ENCODE measurements at regions not wholly inside any gene's neighbourhood (a gene's known extent, or its start where the extent isn't known, plus 50 kb on each side); places are given as distances from the start of the nearest gene placed in this dataset.

GRCh38 chr15:96574782-96575181 lies 244.3 kb downstream of the NR2F2 start:
- Histone ChIP-seq H4K91ac (ENCODE audit: low read depth, low read length, poor library complexity) (no peak overlapping the region), H2BK120ac (ENCODE audit: low read depth, low read length) (no peak overlapping the region), H2BK12ac (ENCODE audit: low read length) (no peak overlapping the region), H3K27me3 (ENCODE audit: control insufficient read depth in 3 of 3, insufficient read depth in 3 of 3, low read depth in 1 of 3, low read length in 3 of 3) (no peaks in the 10 kb centered on the region), H4K8ac (ENCODE audit: low read depth, low read length) (no peak overlapping the region), H3K4me3 (ENCODE audit: low read length in 2 of 2) (no peak overlapping the region), H2BK5ac (ENCODE audit: low read length) (no peak overlapping the region), H3K4me2 (ENCODE audit: insufficient read depth, low read length, poor library complexity, severe bottlenecking) (no peak overlapping the region), H3K4me1 (ENCODE audit: control insufficient read depth in 2 of 2, insufficient read depth in 1 of 2, low read depth in 1 of 2, low read length in 2 of 2) (peaks cover 0 to 2% of the 10 kb centered on the region in 2 donors), H2AFZ (ENCODE audit: low read length) (no peak overlapping the region), H2BK15ac (ENCODE audit: low read length) (no peak overlapping the region), H2AK5ac (ENCODE audit: low read depth, low read length) (no peak overlapping the region), H3K4ac (ENCODE audit: low read length) (peak overlapping the region; percentile 94), H3K27ac (replicated peaks; ENCODE audit: low read length) (no peak overlapping the region), H3K23ac (ENCODE audit: low read depth, low read length, poor library complexity) (no peak overlapping the region), H3K18ac (ENCODE audit: low read length) (peak overlapping the region; percentile 44), H3K14ac (ENCODE audit: low read length) (no peak overlapping the region), H3K9me3 (replicated peaks in 1 of 2; ENCODE audit: control insufficient read depth in 2 of 2, insufficient read depth in 1 of 2, low read depth in 1 of 2, low read length in 2 of 2) (peaks cover 0 to 3% of the 10 kb centered on the region in 2 donors), H3K36me3 (replicated peaks in 1 of 2; ENCODE audit: control insufficient read depth in 2 of 2, insufficient read depth in 2 of 2, low read length in 2 of 2) (no peaks in the 10 kb centered on the region), H3K79me1 (ENCODE audit: low read depth, low read length) (no peaks in the 10 kb centered on the region), H3K9ac (ENCODE audit: low read depth, low read length, poor library complexity) (no peak overlapping the region)
- WGBS, 2 donors (ENCODE audit: extremely low coverage in 2 of 2, insufficient read length in 2 of 2, insufficient replicate concordance in 1 of 2) = no CpG with 5 or more reads among the region's 10 CpGs
- no peak for DNase-seq (ENCODE audit: low spot score)

- H2AK5ac ChIP-seq (ENCODE audit: low read depth, low read length) = no peak overlapping the region
- no peak overlapping the region for H2BK12ac ChIP-seq (ENCODE audit: low read length)
- no peak overlapping the region for H3K4me3 ChIP-seq (ENCODE audit: low read length in 2 of 2)
- no peak overlapping the region for H3K18ac ChIP-seq (ENCODE audit: low read length)
- no peak overlapping the region for H2BK120ac ChIP-seq (ENCODE audit: low read depth, low read length)
- DNase-seq (ENCODE audit: low spot score) = no peak
- no peak overlapping the region for H3K9ac ChIP-seq (ENCODE audit: low read depth, low read length, poor library complexity)
- no peaks in the 10 kb centered on the region for H3K36me3 ChIP-seq (replicated peaks in 1 of 2; ENCODE audit: control insufficient read depth in 2 of 2, insufficient read depth in 2 of 2, low read length in 2 of 2)
- H3K4ac ChIP-seq (ENCODE audit: low read length) = no peak overlapping the region
- H3K27ac ChIP-seq (replicated peaks; ENCODE audit: low read length) = no peak overlapping the region
- H3K27me3 ChIP-seq (ENCODE audit: control insufficient read depth in 3 of 3, insufficient read depth in 3 of 3, low read depth in 1 of 3, low read length in 3 of 3) = no peaks in the 10 kb centered on the region
- no peak overlapping the region for H3K14ac ChIP-seq (ENCODE audit: low read length)
- H2AFZ ChIP-seq (ENCODE audit: low read length) = no peak overlapping the region
- H4K8ac ChIP-seq (ENCODE audit: low read depth, low read length) = no peak overlapping the region
- peaks cover 0 to 2% of the 10 kb centered on the region in 2 donors for H3K4me1 ChIP-seq (ENCODE audit: control insufficient read depth in 2 of 2, insufficient read depth in 1 of 2, low read depth in 1 of 2, low read length in 2 of 2)
- no peaks in the 10 kb centered on the region for H3K79me1 ChIP-seq (ENCODE audit: low read depth, low read length)
- no peak overlapping the region for H2BK15ac ChIP-seq (ENCODE audit: low read length)
- H3K9me3 ChIP-seq (replicated peaks in 1 of 2; ENCODE audit: control insufficient read depth in 2 of 2, insufficient read depth in 1 of 2, low read depth in 1 of 2, low read length in 2 of 2) = peaks cover 0 to 3% of the 10 kb centered on the region in 2 donors
- WGBS, 2 donors (ENCODE audit: extremely low coverage in 2 of 2, insufficient read length in 2 of 2, insufficient replicate concordance in 1 of 2) = no CpG with 5 or more reads among the region's 6 CpGs
- H4K91ac ChIP-seq (ENCODE audit: low read depth, low read length, poor library complexity) = no peak overlapping the region
- no peak overlapping the region for H2BK5ac ChIP-seq (ENCODE audit: low read length)
- H3K23ac ChIP-seq (ENCODE audit: low read depth, low read length, poor library complexity) = no peak overlapping the region
- H3K4me2 ChIP-seq (ENCODE audit: insufficient read depth, low read length, poor library complexity, severe bottlenecking) = no peak overlapping the region
These were observed 246.1 kb downstream of the NR2F2 start for GRCh38 chr15:96576596-96576995.

GRCh38 chr15:96578393-96578792 lies 247.9 kb downstream of the NR2F2 start:
- Histone ChIP-seq H3K4ac (ENCODE audit: low read length) (no peak overlapping the region), H2BK120ac (ENCODE audit: low read depth, low read length) (no peak overlapping the region), H3K9me3 (replicated peaks in 1 of 2; ENCODE audit: control insufficient read depth in 2 of 2, insufficient read depth in 1 of 2, low read depth in 1 of 2, low read length in 2 of 2) (no peaks in the 10 kb centered on the region), H3K27me3 (ENCODE audit: control insufficient read depth in 3 of 3, insufficient read depth in 3 of 3, low read depth in 1 of 3, low read length in 3 of 3) (no peaks in the 10 kb centered on the region), H3K36me3 (replicated peaks in 1 of 2; ENCODE audit: control insufficient read depth in 2 of 2, insufficient read depth in 2 of 2, low read length in 2 of 2) (no peaks in the 10 kb centered on the region), H3K23ac (ENCODE audit: low read depth, low read length, poor library complexity) (no peak overlapping the region), H3K79me1 (ENCODE audit: low read depth, low read length) (no peaks in the 10 kb centered on the region), H3K18ac (ENCODE audit: low read length) (no peak overlapping the region), H4K91ac (ENCODE audit: low read depth, low read length, poor library complexity) (no peak overlapping the region), H3K4me3 (ENCODE audit: low read length in 2 of 2) (no peak overlapping the region), H2AK5ac (ENCODE audit: low read depth, low read length) (no peak overlapping the region), H2BK15ac (ENCODE audit: low read length) (no peak overlapping the region), H3K14ac (ENCODE audit: low read length) (no peak overlapping the region), H3K4me2 (ENCODE audit: insufficient read depth, low read length, poor library complexity, severe bottlenecking) (no peak overlapping the region), H3K9ac (ENCODE audit: low read depth, low read length, poor library complexity) (no peak overlapping the region), H4K8ac (ENCODE audit: low read depth, low read length) (no peak overlapping the region), H2AFZ (ENCODE audit: low read length) (no peak overlapping the region), H2BK5ac (ENCODE audit: low read length) (no peak overlapping the region), H2BK12ac (ENCODE audit: low read length) (no peak overlapping the region), H3K27ac (replicated peaks; ENCODE audit: low read length) (no peak overlapping the region), H3K4me1 (ENCODE audit: control insufficient read depth in 2 of 2, insufficient read depth in 1 of 2, low read depth in 1 of 2, low read length in 2 of 2) (peaks cover 0 to 2% of the 10 kb centered on the region in 2 donors)
- WGBS, 2 donors (ENCODE audit: extremely low coverage in 2 of 2, insufficient read length in 2 of 2, insufficient replicate concordance in 1 of 2) = no CpG with 5 or more reads among the region's 5 CpGs
- DNase-seq (ENCODE audit: low spot score) = no peak

GRCh38 chr15:96581371-96581770 lies 250.9 kb downstream of the NR2F2 start:
- no peaks in the 10 kb centered on the region for H3K27me3 ChIP-seq (ENCODE audit: control insufficient read depth in 3 of 3, insufficient read depth in 3 of 3, low read depth in 1 of 3, low read length in 3 of 3)
- DNase-seq (ENCODE audit: low spot score) = no peak
- no peaks in the 10 kb centered on the region for H3K9me3 ChIP-seq (replicated peaks in 1 of 2; ENCODE audit: control insufficient read depth in 2 of 2, insufficient read depth in 1 of 2, low read depth in 1 of 2, low read length in 2 of 2)
- WGBS, 2 donors (ENCODE audit: extremely low coverage in 2 of 2, insufficient read length in 2 of 2, insufficient replicate concordance in 1 of 2) = no CpG with 5 or more reads among the region's 11 CpGs
- H2AK5ac ChIP-seq (ENCODE audit: low read depth, low read length) = no peak overlapping the region
- H2BK12ac ChIP-seq (ENCODE audit: low read length) = no peak overlapping the region
- H4K8ac ChIP-seq (ENCODE audit: low read depth, low read length) = no peak overlapping the region
- H3K4me1 ChIP-seq (ENCODE audit: control insufficient read depth in 2 of 2, insufficient read depth in 1 of 2, low read depth in 1 of 2, low read length in 2 of 2) = peaks cover 5 to 8% of the 10 kb centered on the region in 2 donors
- H3K23ac ChIP-seq (ENCODE audit: low read depth, low read length, poor library complexity) = no peak overlapping the region
- no peak overlapping the region for H3K9ac ChIP-seq (ENCODE audit: low read depth, low read length, poor library complexity)
- no peak overlapping the region for H3K18ac ChIP-seq (ENCODE audit: low read length)
- no peak overlapping the region for H3K4me2 ChIP-seq (ENCODE audit: insufficient read depth, low read length, poor library complexity, severe bottlenecking)
- H2BK15ac ChIP-seq (ENCODE audit: low read length) = no peak overlapping the region
- no peaks in the 10 kb centered on the region for H3K36me3 ChIP-seq (replicated peaks in 1 of 2; ENCODE audit: control insufficient read depth in 2 of 2, insufficient read depth in 2 of 2, low read length in 2 of 2)
- H3K4me3 ChIP-seq (ENCODE audit: low read length in 2 of 2) = no peak overlapping the region
- H3K27ac ChIP-seq (replicated peaks; ENCODE audit: low read length) = no peak overlapping the region
- no peak overlapping the region for H2BK5ac ChIP-seq (ENCODE audit: low read length)
- no peak overlapping the region for H2BK120ac ChIP-seq (ENCODE audit: low read depth, low read length)
- H4K91ac ChIP-seq (ENCODE audit: low read depth, low read length, poor library complexity) = no peak overlapping the region
- no peak overlapping the region for H3K4ac ChIP-seq (ENCODE audit: low read length)
- H2AFZ ChIP-seq (ENCODE audit: low read length) = no peak overlapping the region
- H3K14ac ChIP-seq (ENCODE audit: low read length) = no peak overlapping the region
- H3K79me1 ChIP-seq (ENCODE audit: low read depth, low read length) = no peaks in the 10 kb centered on the region
